NB4 (cell line): ENCODE measurements at regions not wholly inside any gene's neighbourhood (a gene's known extent, or its start where the extent isn't known, plus 50 kb on each side); places are given as distances from the start of the nearest gene placed in this dataset.
A peak's percentile ranks its signal among the peaks of the same experiment; 100 is the strongest.

Source experiments
- DNase-seq: peaks from one replicate; pipeline ENCODE4 v3.0.0; 2010; ENCODE audit warnings: low read depth
- H3K4me3 ChIP-seq: one replicate; pipeline ENCODE4 v1.5.1; 2011; ENCODE audit warnings: mild to moderate bottlenecking, low read depth, low read length, moderate library complexity
- CTCF ChIP-seq: IDR thresholded peaks from one replicate; pipeline ENCODE4 v1.5.1; 2012; ENCODE audit warnings: low read depth, low read length
- MAX ChIP-seq: IDR thresholded peaks from 2 replicates; pipeline ENCODE4 v1.6.1; 2011; ENCODE audit warnings: low read depth, low read length
- MYC ChIP-seq: IDR thresholded peaks from 2 replicates; pipeline ENCODE4 v1.6.1; 2011; ENCODE audit warnings: low read depth, low read length
- POLR2A ChIP-seq: IDR thresholded peaks from 2 replicates; pipeline ENCODE4 v1.6.1; 2011; ENCODE audit warnings: mild to moderate bottlenecking; ENCODE audit not compliant: insufficient read length; ENCODE audit errors: extremely low read depth

- no peak for DNase-seq
- no peak overlapping the region for H3K4me3 ChIP-seq
- TF ChIP-seq POLR2A (no peak), MYC (no peak), MAX (no peak), CTCF (no peak)
Measured at GRCh38 chr2:41727152-41727551, 320.7 kb upstream of the PKDCC start.

- DNase-seq = no peak
- TF ChIP-seq MYC (no peak), POLR2A (no peak), CTCF (no peak), MAX (no peak)
- no peak overlapping the region for H3K4me3 ChIP-seq
Measured at GRCh38 chr2:41727711-41728110, 320.1 kb upstream of the PKDCC start.

- no peak for DNase-seq
- H3K4me3 ChIP-seq = no peak overlapping the region
- no peak for TF ChIP-seq POLR2A
- TF ChIP-seq CTCF = no peak
Measured at GRCh38 chr2:41728788-41729338, 319.0 kb upstream of the PKDCC start.

GRCh38 chr2:41729800-41730364 is 317.9 kb upstream of the PKDCC start:
- TF ChIP-seq MAX (no peak), MYC (no peak), POLR2A (no peak), CTCF (no peak)
- no peak overlapping the region for H3K4me3 ChIP-seq
- DNase-seq = peak; percentile 35

- H3K4me3 ChIP-seq = no peak overlapping the region
- TF ChIP-seq MAX (no peak), POLR2A (no peak)
- DNase-seq = no peak
Measured at GRCh38 chr2:41735006-41735405, 312.8 kb upstream of the PKDCC start.

- DNase-seq = no peak
- TF ChIP-seq POLR2A (no peak), MAX (no peak), CTCF (no peak), MYC (no peak)
- no peak overlapping the region for H3K4me3 ChIP-seq
Measured at GRCh38 chr2:41735476-41735875, 312.3 kb upstream of the PKDCC start.
